ENCODE measurements at regions not wholly inside any gene's neighbourhood (a gene's known extent, or its start where the extent isn't known, plus 50 kb on each side); places are given as distances from the start of the nearest gene placed in this dataset.
A peak's percentile ranks its signal among the peaks of the same experiment; 100 is the strongest.

DNA sequence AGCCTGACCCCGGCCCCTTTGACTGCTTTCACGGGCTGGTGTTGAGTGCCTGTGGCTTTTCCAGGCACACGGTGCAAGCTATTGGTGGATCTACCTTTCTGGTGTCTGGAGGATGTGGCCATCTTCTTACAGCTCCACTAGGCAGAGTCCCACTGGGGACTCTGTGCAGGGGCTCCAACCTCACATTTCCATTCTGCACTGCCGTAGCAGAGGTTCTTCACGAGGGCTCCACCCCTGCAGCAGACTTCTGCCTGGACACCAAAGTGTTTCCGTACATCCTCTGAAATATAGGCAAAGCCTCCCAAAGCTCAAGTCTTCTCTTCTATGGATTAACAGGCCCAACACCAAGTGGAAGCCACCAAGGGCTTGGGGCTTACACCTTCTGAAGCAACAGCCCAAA is 691.5 kb upstream of the POU3F2 start:
- no peak for DNase-seq
- in situ Hi-C loops (cut with MboI; ENCODE audit: low pct_unique_long_range_greater_than_20kb, low sequenced_read_pairs): no loop called here

GRCh38 chr6:98146656-98147055 is 687.7 kb upstream of the POU3F2 start:
- in situ Hi-C loops (cut with MboI; ENCODE audit: low pct_unique_long_range_greater_than_20kb, low sequenced_read_pairs): no loop called here
- DNase-seq: no peak

GRCh38 chr6:98156580-98156979 is 677.8 kb upstream of the POU3F2 start:
- DNase-seq: no peak
- in situ Hi-C loops (cut with MboI; ENCODE audit: low pct_unique_long_range_greater_than_20kb, low sequenced_read_pairs): no loop called here

GRCh38 chr6:98179606-98180005 is 654.8 kb upstream of the POU3F2 start:
- in situ Hi-C loops (cut with MboI; ENCODE audit: low pct_unique_long_range_greater_than_20kb, low sequenced_read_pairs): no loop called here
- DNase-seq: no peak

- in situ Hi-C loops (cut with MboI; ENCODE audit: low pct_unique_long_range_greater_than_20kb, low sequenced_read_pairs): no loop called here
- DNase-seq: no peak
These were observed 634.3 kb upstream of the POU3F2 start for GRCh38 chr6:98200084-98200483.

- in situ Hi-C loops (cut with MboI; ENCODE audit: low pct_unique_long_range_greater_than_20kb, low sequenced_read_pairs): no loop called here
These were observed 631.1 kb upstream of the POU3F2 start for GRCh38 chr6:98203170-98203806.

DNA sequence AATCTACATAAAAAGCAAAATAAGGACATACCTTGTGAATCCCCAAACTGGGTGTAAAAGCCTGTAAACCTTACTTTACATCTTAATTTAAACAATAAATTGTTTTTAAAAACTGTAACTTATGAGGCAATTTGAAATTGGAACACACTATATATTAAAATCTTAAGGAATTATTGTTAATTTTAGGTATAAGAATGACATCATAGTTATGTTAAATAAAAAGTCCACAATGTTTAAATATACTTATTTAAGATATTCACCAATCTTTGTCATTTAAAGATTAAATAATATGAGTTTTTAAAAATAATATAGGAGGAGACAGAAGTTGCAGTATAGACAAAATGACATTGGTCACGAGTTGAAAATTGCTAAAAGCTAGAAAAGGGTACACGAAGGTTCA is 621.9 kb upstream of the POU3F2 start:
- in situ Hi-C loops (cut with MboI; ENCODE audit: low pct_unique_long_range_greater_than_20kb, low sequenced_read_pairs): no loop called here
- DNase-seq: no peak

More at GRCh38 chr6:98203170-98203806, 631.1 kb upstream of the POU3F2 start:
- DNase-seq: peak; percentile 8

DNA sequence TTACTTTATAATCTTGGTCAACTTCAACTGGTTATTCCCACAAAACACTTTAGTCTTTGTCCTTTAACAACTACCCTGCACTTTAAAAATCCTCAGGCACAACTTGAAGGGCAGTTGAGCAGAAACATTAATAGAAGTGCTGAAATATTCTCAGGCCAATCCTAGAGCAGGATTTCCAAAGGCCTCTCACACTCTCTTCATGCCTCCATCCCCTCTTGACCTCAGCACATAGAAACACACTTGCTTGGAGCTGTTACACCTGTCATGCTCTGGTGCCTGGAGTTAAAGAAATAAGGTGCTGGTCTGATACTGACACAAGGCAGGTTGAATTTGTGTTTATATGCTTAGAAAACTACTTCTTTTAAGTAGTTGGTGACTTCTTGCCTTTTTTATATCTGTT is 618.8 kb upstream of the POU3F2 start:
- in situ Hi-C loops (cut with MboI; ENCODE audit: low pct_unique_long_range_greater_than_20kb, low sequenced_read_pairs): no loop called here
- DNase-seq: no peak

DNA sequence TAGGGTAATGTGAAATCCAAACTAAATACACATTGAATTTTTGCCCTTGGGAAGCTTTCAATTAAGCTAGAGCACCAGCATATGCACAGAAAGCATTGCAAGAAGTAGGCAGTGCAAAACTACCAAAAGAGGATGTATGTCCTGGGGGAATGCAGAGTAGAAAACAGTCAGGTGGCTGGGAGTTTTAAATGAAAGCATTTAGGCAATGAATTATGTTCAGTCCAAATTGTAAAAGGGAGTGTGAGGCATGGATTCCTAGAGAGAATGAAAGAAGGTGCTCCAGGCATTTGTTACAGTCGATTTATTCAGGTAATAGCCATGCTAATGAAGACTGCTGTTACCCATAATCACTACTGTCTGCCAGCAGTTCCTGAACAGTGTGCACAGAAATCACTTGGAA is 604.1 kb upstream of the POU3F2 start:
- in situ Hi-C loops (cut with MboI; ENCODE audit: low pct_unique_long_range_greater_than_20kb, low sequenced_read_pairs): no loop called here
- DNase-seq: no peak

DNA sequence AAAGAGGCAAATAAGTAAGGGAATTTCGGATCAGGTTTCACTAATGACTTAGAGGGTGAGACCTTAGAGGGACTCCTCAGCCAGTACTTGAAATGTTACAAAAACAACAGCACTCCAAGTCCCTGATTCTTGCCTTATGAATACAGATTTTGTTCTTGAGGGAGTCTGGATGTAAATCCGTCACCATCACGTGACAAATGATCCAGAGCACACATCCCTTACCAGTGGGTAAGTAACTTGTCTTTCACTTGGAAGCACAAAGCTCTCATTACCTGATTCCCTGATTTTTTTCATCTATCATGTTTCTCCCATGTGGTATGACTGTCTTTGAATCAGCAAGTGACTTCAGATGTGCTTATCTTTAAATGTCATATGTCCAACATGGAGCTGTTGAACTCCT is 595.3 kb upstream of the POU3F2 start:
- DNase-seq: no peak
- in situ Hi-C loops (cut with MboI; ENCODE audit: low pct_unique_long_range_greater_than_20kb, low sequenced_read_pairs): no loop called here

GRCh38 chr6:98241630-98242029 is 592.7 kb upstream of the POU3F2 start:
- no peak for DNase-seq
- in situ Hi-C loops (cut with MboI; ENCODE audit: low pct_unique_long_range_greater_than_20kb, low sequenced_read_pairs): no loop called here

DNA sequence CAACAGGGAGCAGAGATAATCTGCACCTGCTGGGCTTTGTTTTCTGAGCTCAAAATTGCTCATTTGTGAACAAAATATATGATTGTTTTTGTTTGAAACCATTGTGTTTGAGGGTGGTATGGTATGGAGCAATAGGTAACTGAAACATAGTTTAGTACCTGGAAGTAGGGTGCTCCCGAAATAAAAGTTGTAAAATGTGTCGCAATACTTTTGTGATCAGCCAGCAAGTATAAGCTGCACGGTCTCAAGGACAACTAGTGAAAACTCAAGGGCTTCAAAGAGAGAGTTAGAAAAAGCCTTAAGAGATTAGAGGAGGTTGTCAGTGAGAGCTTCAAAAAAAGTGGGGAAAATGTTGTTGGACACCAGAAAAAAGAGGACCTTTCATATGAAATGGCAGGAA is 579.8 kb upstream of the POU3F2 start:
- DNase-seq: no peak
- in situ Hi-C loops (cut with MboI; ENCODE audit: low pct_unique_long_range_greater_than_20kb, low sequenced_read_pairs): no loop called here

GRCh38 chr6:98260382-98260781 is 574.0 kb upstream of the POU3F2 start:
- in situ Hi-C loops (cut with MboI; ENCODE audit: low pct_unique_long_range_greater_than_20kb, low sequenced_read_pairs): no loop called here
- DNase-seq: no peak

DNA sequence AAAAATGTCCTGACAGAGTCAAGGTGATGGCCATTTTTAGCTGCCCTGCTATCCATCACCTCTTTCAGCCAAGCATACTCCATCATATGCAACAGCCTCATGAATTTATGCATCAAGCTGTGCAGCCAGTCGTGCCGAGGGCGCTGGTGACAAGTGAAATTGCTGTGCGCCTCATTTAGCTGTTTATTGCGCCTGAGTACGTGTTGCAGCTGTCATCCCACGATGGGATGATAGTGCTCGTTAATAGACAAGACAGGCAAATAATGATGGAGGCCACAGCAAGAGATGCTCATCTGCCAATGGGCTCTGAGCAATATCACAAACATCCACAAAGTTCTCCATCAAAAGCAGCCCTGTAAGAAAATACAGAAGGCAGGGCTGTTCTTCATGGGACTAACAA is 562.3 kb upstream of the POU3F2 start:
- no peak for DNase-seq
- in situ Hi-C loops (cut with MboI; ENCODE audit: low pct_unique_long_range_greater_than_20kb, low sequenced_read_pairs): no loop called here

DNA sequence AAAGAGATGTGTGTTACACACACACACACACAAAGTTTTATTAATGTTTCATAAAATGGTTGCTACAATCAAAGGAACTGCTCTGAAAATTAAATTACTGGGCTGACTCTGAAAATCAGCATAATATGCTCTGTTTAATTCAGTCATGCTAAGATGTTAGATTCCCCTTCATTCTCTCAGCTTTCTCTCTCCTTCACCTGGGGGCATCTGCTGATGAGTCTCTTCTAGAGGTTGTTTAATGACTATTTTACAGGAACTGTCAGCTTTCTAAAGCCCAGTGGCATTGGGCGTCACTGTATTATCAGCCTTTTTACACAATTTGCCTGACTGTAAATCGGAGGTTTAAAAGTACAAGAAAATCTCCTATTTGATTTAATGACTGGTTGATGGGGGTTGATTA is 559.7 kb upstream of the POU3F2 start:
- no peak for DNase-seq

GRCh38 chr6:98280492-98280891 is 553.9 kb upstream of the POU3F2 start:
- in situ Hi-C loops (cut with MboI; ENCODE audit: low pct_unique_long_range_greater_than_20kb, low sequenced_read_pairs): no loop called here
- DNase-seq: no peak

More for the DNA sequence above, 559.7 kb upstream of the POU3F2 start:
- in situ Hi-C loops (cut with MboI; ENCODE audit: low pct_unique_long_range_greater_than_20kb, low sequenced_read_pairs): no loop called here

DNA sequence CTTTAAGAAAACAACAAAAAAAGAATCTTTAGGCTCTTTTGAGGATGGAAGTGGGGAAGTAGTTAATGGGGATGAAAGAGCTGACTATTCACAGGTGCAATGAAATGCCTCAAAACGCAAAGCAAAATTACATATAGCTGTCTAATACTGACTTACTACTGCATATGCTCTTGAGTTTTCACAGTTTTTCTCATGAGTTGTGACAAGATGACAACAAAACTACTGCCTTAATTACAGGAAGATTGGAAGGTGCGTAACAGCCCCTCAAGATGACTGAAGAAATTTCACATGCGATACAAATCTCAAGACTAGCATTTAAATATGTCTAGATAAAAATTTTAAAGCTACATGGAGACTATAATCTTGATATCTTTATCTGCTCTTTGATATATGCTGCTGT is 547.8 kb upstream of the POU3F2 start:
- in situ Hi-C loops (cut with MboI; ENCODE audit: low pct_unique_long_range_greater_than_20kb, low sequenced_read_pairs): no loop called here
- DNase-seq: no peak

DNA sequence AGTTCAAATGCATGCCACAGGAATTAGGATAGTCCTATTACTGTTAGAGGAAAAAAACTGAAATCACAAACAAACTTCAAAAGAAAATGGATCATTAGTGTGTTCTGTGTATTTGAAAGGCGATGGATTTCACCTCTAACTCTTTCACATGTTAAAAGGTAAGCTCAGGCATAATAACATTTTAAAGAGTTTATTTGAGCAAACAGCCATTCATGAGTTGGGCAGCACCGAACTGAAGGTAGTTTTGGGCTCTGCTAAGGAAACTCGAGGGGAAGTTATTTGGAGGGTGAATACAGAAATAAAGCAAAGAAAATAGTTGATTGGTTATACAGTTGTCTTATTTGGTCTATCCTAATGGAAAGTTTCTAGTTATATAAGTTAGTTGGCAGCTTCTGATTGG is 546.5 kb upstream of the POU3F2 start:
- in situ Hi-C loops (cut with MboI; ENCODE audit: low pct_unique_long_range_greater_than_20kb, low sequenced_read_pairs): no loop called here
- DNase-seq: no peak

DNA sequence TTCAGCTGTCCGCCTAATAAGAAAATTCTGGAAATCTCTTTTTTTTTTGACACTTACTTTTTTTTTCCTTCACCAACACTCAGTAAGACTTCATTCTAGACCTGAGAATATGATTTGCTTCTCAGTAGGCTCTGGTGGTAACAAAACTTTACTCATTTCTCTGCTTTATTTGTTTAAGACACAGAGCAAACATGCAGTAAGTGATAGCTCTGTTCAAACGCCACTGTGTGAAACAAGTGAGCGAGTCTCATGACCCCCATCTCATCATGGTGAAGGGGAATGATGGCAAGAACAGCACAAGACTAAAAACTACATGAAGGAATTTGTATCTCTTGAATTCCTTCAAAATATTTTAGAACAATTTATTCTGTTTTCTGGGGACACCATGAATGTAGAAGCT is 541.6 kb upstream of the POU3F2 start:
- in situ Hi-C loops (cut with MboI; ENCODE audit: low pct_unique_long_range_greater_than_20kb, low sequenced_read_pairs): no loop called here
- DNase-seq: no peak

GRCh38 chr6:98295515-98296175 is 538.7 kb upstream of the POU3F2 start:
- in situ Hi-C loops (cut with MboI; ENCODE audit: low pct_unique_long_range_greater_than_20kb, low sequenced_read_pairs): no loop called here
- DNase-seq: no peak

DNA sequence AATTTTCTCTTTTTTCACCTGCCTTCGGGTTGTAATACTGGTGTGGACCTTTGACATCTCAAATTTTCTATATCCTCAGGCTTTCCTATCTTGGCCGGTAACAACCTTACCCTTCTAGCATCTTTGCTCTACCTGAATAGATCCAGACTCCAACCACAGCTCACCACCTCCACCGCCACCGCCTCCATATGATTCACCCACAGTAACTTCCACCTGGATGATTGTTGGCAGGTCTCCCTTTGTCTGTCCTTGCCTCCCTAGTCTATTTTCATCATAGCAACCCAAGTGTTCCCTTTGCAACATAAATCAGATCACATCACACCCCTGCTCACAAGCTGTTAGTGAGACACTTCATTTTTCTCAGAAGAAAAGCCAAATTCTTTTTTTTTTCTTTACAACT is 525.8 kb upstream of the POU3F2 start:
- no peak for DNase-seq
- in situ Hi-C loops (cut with MboI; ENCODE audit: low pct_unique_long_range_greater_than_20kb, low sequenced_read_pairs): no loop called here
